Breast epithelium (tissue), 3 donors: ENCODE measurements at regions not wholly inside any gene's neighbourhood (a gene's known extent, or its start where the extent isn't known, plus 50 kb on each side); places are given as distances from the start of the nearest gene placed in this dataset.

Experiments used
- POLR2A ChIP-seq: fragments of 450-650 bp; IDR thresholded peaks from one replicate; pipeline ENCODE4 v1.6.1; 2016; ENCODE audit warnings: antibody characterized with exemption, mild to moderate bottlenecking, moderate library complexity
- POLR2AphosphoS5 ChIP-seq, 3 donors: sonication (generic); formaldehyde crosslinking; IDR thresholded peaks; one replicate each; pipeline ENCODE4 v1.6.1; 2017; ENCODE audit warnings: antibody characterized with exemption in 3 of 3
- TF ChIP-seq, protein P1 (sequence below), 3 donors: fragments of 450-650 bp; IDR thresholded peaks; one replicate each; pipeline ENCODE4 v1.5.1; 2016 to 2017; ENCODE audit warnings: antibody characterized with exemption in 3 of 3, mild to moderate bottlenecking in 3 of 3, moderate library complexity in 3 of 3

DNA sequence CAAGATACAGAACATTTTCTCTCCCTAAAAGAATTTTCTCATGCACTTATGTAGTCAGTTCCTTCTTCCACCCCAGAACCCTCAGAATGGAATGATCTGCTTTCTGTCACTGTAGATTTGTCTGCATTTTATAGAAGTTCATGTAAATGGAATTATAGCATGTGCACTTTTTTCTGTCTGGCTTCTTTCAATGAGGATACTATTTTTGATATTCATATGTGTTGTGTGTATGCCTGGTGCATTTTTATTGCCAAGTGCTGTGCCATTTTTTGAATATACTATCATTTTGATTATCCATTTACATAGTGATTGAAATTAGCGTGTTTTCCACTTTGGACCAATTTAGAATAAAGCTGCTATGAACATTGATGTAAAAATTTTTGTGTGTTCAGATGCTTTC is 156.6 kb upstream of the ALCAM start:
- TF ChIP-seq, protein P1, sequence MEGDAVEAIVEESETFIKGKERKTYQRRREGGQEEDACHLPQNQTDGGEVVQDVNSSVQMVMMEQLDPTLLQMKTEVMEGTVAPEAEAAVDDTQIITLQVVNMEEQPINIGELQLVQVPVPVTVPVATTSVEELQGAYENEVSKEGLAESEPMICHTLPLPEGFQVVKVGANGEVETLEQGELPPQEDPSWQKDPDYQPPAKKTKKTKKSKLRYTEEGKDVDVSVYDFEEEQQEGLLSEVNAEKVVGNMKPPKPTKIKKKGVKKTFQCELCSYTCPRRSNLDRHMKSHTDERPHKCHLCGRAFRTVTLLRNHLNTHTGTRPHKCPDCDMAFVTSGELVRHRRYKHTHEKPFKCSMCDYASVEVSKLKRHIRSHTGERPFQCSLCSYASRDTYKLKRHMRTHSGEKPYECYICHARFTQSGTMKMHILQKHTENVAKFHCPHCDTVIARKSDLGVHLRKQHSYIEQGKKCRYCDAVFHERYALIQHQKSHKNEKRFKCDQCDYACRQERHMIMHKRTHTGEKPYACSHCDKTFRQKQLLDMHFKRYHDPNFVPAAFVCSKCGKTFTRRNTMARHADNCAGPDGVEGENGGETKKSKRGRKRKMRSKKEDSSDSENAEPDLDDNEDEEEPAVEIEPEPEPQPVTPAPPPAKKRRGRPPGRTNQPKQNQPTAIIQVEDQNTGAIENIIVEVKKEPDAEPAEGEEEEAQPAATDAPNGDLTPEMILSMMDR (IDR thresholded peaks at IDR 0.05) = no peak
- TF ChIP-seq POLR2AphosphoS5 (IDR thresholded peaks at IDR 0.05) = no peak
- TF ChIP-seq POLR2A = no peak
